ENCODE measurements at regions not wholly inside any gene's neighbourhood (a gene's known extent, or its start where the extent isn't known, plus 50 kb on each side); places are given as distances from the start of the nearest gene placed in this dataset.

- DNase-seq, result no peak
- Histone ChIP-seq H3K9me3 (replicated peaks; ENCODE audit: control insufficient read depth, low read depth, low read length) (peaks cover 5% of the 10 kb centered on the region), H3K27me3 (ENCODE audit: control insufficient read depth, insufficient read depth, low read length) (no peaks in the 10 kb centered on the region), H3K4me1 (ENCODE audit: control insufficient read depth, insufficient read depth, low read length) (no peaks in the 10 kb centered on the region), H3K27ac (ENCODE audit: low read length) (no peak overlapping the region), H3K4me3 (ENCODE audit: low read length) (no peak overlapping the region), H3K36me3 (ENCODE audit: control insufficient read depth, insufficient read depth, low read length) (no peaks in the 10 kb centered on the region)
- WGBS (ENCODE audit: insufficient coverage), result no CpG with 5 or more reads among the region's 4 CpGs
These were observed 84.9 kb upstream of the FOXG1 start for GRCh38 chr14:28681681-28682080.

- Histone ChIP-seq H3K36me3 (ENCODE audit: control insufficient read depth, insufficient read depth, low read length) (no peaks in the 10 kb centered on the region), H3K27ac (ENCODE audit: low read length) (no peak overlapping the region), H3K4me1 (ENCODE audit: control insufficient read depth, insufficient read depth, low read length) (no peaks in the 10 kb centered on the region), H3K9me3 (replicated peaks; ENCODE audit: control insufficient read depth, low read depth, low read length) (no peaks in the 10 kb centered on the region), H3K27me3 (ENCODE audit: control insufficient read depth, insufficient read depth, low read length) (no peaks in the 10 kb centered on the region), H3K4me3 (ENCODE audit: low read length) (no peak overlapping the region)
- no peak for DNase-seq
These were observed 76.4 kb upstream of the FOXG1 start for GRCh38 chr14:28690029-28690692.

GRCh38 chr14:28695109-28695508 is 71.5 kb upstream of the FOXG1 start:
- Histone ChIP-seq H3K27ac (ENCODE audit: low read length) (no peak overlapping the region), H3K4me3 (ENCODE audit: low read length) (no peak overlapping the region), H3K9me3 (replicated peaks; ENCODE audit: control insufficient read depth, low read depth, low read length) (no peaks in the 10 kb centered on the region), H3K4me1 (ENCODE audit: control insufficient read depth, insufficient read depth, low read length) (no peaks in the 10 kb centered on the region), H3K27me3 (ENCODE audit: control insufficient read depth, insufficient read depth, low read length) (no peaks in the 10 kb centered on the region), H3K36me3 (ENCODE audit: control insufficient read depth, insufficient read depth, low read length) (no peaks in the 10 kb centered on the region)
- DNase-seq, result no peak

- no peaks in the 10 kb centered on the region for H3K36me3 ChIP-seq (ENCODE audit: control insufficient read depth, insufficient read depth, low read length)
- no peak overlapping the region for H3K27ac ChIP-seq (ENCODE audit: low read length)
- no peaks in the 10 kb centered on the region for H3K27me3 ChIP-seq (ENCODE audit: control insufficient read depth, insufficient read depth, low read length)
- DNase-seq, result no peak
- 75% methylated on average over 1 of the region's 2 CpGs for WGBS (ENCODE audit: insufficient coverage)
- H3K9me3 ChIP-seq (replicated peaks; ENCODE audit: control insufficient read depth, low read depth, low read length), result no peaks in the 10 kb centered on the region
- no peak overlapping the region for H3K4me3 ChIP-seq (ENCODE audit: low read length)
- no peaks in the 10 kb centered on the region for H3K4me1 ChIP-seq (ENCODE audit: control insufficient read depth, insufficient read depth, low read length)
These were observed 64.9 kb upstream of the FOXG1 start for GRCh38 chr14:28701733-28702132.

GRCh38 chr14:28703482-28703881 is 63.1 kb upstream of the FOXG1 start:
- Histone ChIP-seq H3K9me3 (replicated peaks; ENCODE audit: control insufficient read depth, low read depth, low read length) (no peaks in the 10 kb centered on the region), H3K4me3 (ENCODE audit: low read length) (no peak overlapping the region), H3K27me3 (ENCODE audit: control insufficient read depth, insufficient read depth, low read length) (no peaks in the 10 kb centered on the region), H3K4me1 (ENCODE audit: control insufficient read depth, insufficient read depth, low read length) (no peaks in the 10 kb centered on the region), H3K27ac (ENCODE audit: low read length) (no peak overlapping the region), H3K36me3 (ENCODE audit: control insufficient read depth, insufficient read depth, low read length) (no peaks in the 10 kb centered on the region)
- DNase-seq, result no peak
- 57% methylated on average over 1 of the region's 4 CpGs for WGBS (ENCODE audit: insufficient coverage)

- no peaks in the 10 kb centered on the region for H3K9me3 ChIP-seq (replicated peaks; ENCODE audit: control insufficient read depth, low read depth, low read length)
- no peaks in the 10 kb centered on the region for H3K4me1 ChIP-seq (ENCODE audit: control insufficient read depth, insufficient read depth, low read length)
- no peak for DNase-seq
- no peak overlapping the region for H3K4me3 ChIP-seq (ENCODE audit: low read length)
- H3K36me3 ChIP-seq (ENCODE audit: control insufficient read depth, insufficient read depth, low read length), result no peaks in the 10 kb centered on the region
- no peaks in the 10 kb centered on the region for H3K27me3 ChIP-seq (ENCODE audit: control insufficient read depth, insufficient read depth, low read length)
- H3K27ac ChIP-seq (ENCODE audit: low read length), result no peak overlapping the region
These were observed 62.4 kb upstream of the FOXG1 start for GRCh38 chr14:28704153-28704552.

GRCh38 chr14:28707814-28708213 is 58.8 kb upstream of the FOXG1 start:
- no peak for DNase-seq
- 80% methylated on average over 1 of the region's 2 CpGs for WGBS (ENCODE audit: insufficient coverage)
- peaks cover 3% of the 10 kb centered on the region for H3K9me3 ChIP-seq (replicated peaks; ENCODE audit: control insufficient read depth, low read depth, low read length)
- H3K27me3 ChIP-seq (ENCODE audit: control insufficient read depth, insufficient read depth, low read length), result no peaks in the 10 kb centered on the region
- H3K4me3 ChIP-seq (ENCODE audit: low read length), result no peak overlapping the region
- H3K27ac ChIP-seq (ENCODE audit: low read length), result no peak overlapping the region
- H3K4me1 ChIP-seq (ENCODE audit: control insufficient read depth, insufficient read depth, low read length), result no peaks in the 10 kb centered on the region
- H3K36me3 ChIP-seq (ENCODE audit: control insufficient read depth, insufficient read depth, low read length), result no peaks in the 10 kb centered on the region

GRCh38 chr14:28709571-28710305 is 56.8 kb upstream of the FOXG1 start:
- no peak overlapping the region for H3K4me3 ChIP-seq (ENCODE audit: low read length)
- no peaks in the 10 kb centered on the region for H3K36me3 ChIP-seq (ENCODE audit: control insufficient read depth, insufficient read depth, low read length)
- H3K27me3 ChIP-seq (ENCODE audit: control insufficient read depth, insufficient read depth, low read length), result no peaks in the 10 kb centered on the region
- no peak overlapping the region for H3K27ac ChIP-seq (ENCODE audit: low read length)
- DNase-seq, result no peak
- 50% methylated on average over 2 of the region's 2 CpGs for WGBS (ENCODE audit: insufficient coverage)
- H3K9me3 ChIP-seq (replicated peaks; ENCODE audit: control insufficient read depth, low read depth, low read length), result peaks cover 3% of the 10 kb centered on the region
- H3K4me1 ChIP-seq (ENCODE audit: control insufficient read depth, insufficient read depth, low read length), result no peaks in the 10 kb centered on the region

Data from muscle of leg (tissue), 3 donors.